HFFc6 (cell line): ENCODE measurements at regions not wholly inside any gene's neighbourhood (a gene's known extent, or its start where the extent isn't known, plus 50 kb on each side); places are given as distances from the start of the nearest gene placed in this dataset.

Experiments
- DNase-seq: peaks from one replicate; pipeline ENCODE4 v3.0.0-alpha.2; 2018
- H3K27ac Mint-ChIP-seq: 2 replicates; pipeline ENCODE4 v1.8.0; 2020; ENCODE audit warnings: mild to moderate bottlenecking, mixed read lengths
- H3K27me3 Mint-ChIP-seq: 2 replicates; pipeline ENCODE4 v1.8.0; 2021; ENCODE audit warnings: mild to moderate bottlenecking, moderate library complexity, mixed read lengths; ENCODE audit not compliant: insufficient read depth
- H3K36me3 Mint-ChIP-seq: 2 replicates; pipeline ENCODE4 v1.8.0; 2021; ENCODE audit warnings: low read depth, mixed read lengths
- H3K4me1 Mint-ChIP-seq: 2 replicates; pipeline ENCODE4 v1.8.0; 2020; ENCODE audit warnings: low read depth, mixed read lengths
- H3K4me3 Mint-ChIP-seq: 2 replicates; pipeline ENCODE4 v1.8.0; 2020; ENCODE audit warnings: mild to moderate bottlenecking, moderate library complexity, mixed read lengths
- H3K9me3 Mint-ChIP-seq: 2 replicates; pipeline ENCODE4 v1.8.0; 2020; ENCODE audit warnings: mild to moderate bottlenecking, mixed read lengths
- CTCF ChIP-seq: fragments of 200-600 bp; sonication (generic); IDR thresholded peaks from 2 replicates; pipeline ENCODE4 v1.5.0; 2021; ENCODE audit warnings: antibody characterized with exemption, mild to moderate bottlenecking

- Mint-ChIP-seq H3K27ac (no peak overlapping the region), H3K36me3 (no peaks in the 10 kb centered on the region), H3K4me1 (no peaks in the 10 kb centered on the region), H3K4me3 (no peak overlapping the region), H3K9me3 (no peaks in the 10 kb centered on the region), H3K27me3 (peaks cover 35% of the 10 kb centered on the region)
- TF ChIP-seq CTCF, result no peak
- DNase-seq, result no peak
These were observed 84.1 kb upstream of the ASB18 start for GRCh38 chr2:236348279-236348678.

- H3K27me3 Mint-ChIP-seq, result peaks cover 31% of the 10 kb centered on the region
- no peak for DNase-seq
- no peak for TF ChIP-seq CTCF
- H3K4me3 Mint-ChIP-seq, result no peak overlapping the region
- no peaks in the 10 kb centered on the region for H3K36me3 Mint-ChIP-seq
- no peak overlapping the region for H3K27ac Mint-ChIP-seq
- H3K9me3 Mint-ChIP-seq, result no peaks in the 10 kb centered on the region
- no peaks in the 10 kb centered on the region for H3K4me1 Mint-ChIP-seq
These were observed 84.8 kb upstream of the ASB18 start for GRCh38 chr2:236348976-236349375.

- H3K27ac Mint-ChIP-seq, result no peak overlapping the region
- H3K4me1 Mint-ChIP-seq, result no peaks in the 10 kb centered on the region
- no peak overlapping the region for H3K4me3 Mint-ChIP-seq
- no peak for DNase-seq
- no peaks in the 10 kb centered on the region for H3K36me3 Mint-ChIP-seq
- TF ChIP-seq CTCF, result no peak
- H3K27me3 Mint-ChIP-seq, result peaks cover 29% of the 10 kb centered on the region
- no peaks in the 10 kb centered on the region for H3K9me3 Mint-ChIP-seq
These were observed 86.2 kb upstream of the ASB18 start for GRCh38 chr2:236350426-236350825.

GRCh38 chr2:236351966-236352525 lies 87.8 kb upstream of the ASB18 start:
- Mint-ChIP-seq H3K36me3 (no peaks in the 10 kb centered on the region), H3K4me3 (no peak overlapping the region), H3K27me3 (peaks cover 27% of the 10 kb centered on the region), H3K4me1 (no peaks in the 10 kb centered on the region), H3K9me3 (no peaks in the 10 kb centered on the region), H3K27ac (no peak overlapping the region)
- TF ChIP-seq CTCF, result no peak
- no peak for DNase-seq

GRCh38 chr2:236352761-236353593 lies 88.8 kb upstream of the ASB18 start:
- H3K27me3 Mint-ChIP-seq, result peaks cover 25% of the 10 kb centered on the region
- H3K4me1 Mint-ChIP-seq, result no peaks in the 10 kb centered on the region
- TF ChIP-seq CTCF, result peak; percentile 94
- H3K9me3 Mint-ChIP-seq, result no peaks in the 10 kb centered on the region
- H3K27ac Mint-ChIP-seq, result no peak overlapping the region
- H3K4me3 Mint-ChIP-seq, result no peak overlapping the region
- H3K36me3 Mint-ChIP-seq, result no peaks in the 10 kb centered on the region
- peak; percentile 20 for DNase-seq
